Kidney glomerular epithelial cell (primary cell): ENCODE measurements at regions not wholly inside any gene's neighbourhood (a gene's known extent, or its start where the extent isn't known, plus 50 kb on each side); places are given as distances from the start of the nearest gene placed in this dataset.
A peak's percentile ranks its signal among the peaks of the same experiment; 100 is the strongest.

Source experiments
- DNase-seq: peaks from one replicate; lab custom pipeline; 2025; lab: John Stamatoyannopoulos, UW

DNA sequence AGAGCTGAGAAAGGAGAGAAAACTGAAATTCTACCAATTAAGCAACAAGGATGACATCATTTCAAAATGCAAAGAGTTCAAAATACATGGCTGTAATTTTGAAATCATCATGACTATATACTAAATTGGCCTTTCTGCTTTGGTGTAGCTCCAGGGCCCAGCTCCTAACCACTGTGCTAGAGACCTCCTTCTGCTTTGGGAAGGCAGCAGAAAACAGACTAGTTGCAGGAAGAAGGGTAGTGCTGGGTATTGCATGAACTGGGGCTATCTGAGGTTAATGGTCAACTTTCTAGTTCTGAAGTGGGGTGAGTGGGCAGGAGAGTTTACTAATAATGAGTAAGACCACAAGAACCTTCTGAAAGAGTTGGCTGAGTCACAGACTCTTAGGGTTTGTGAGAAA lies 66.2 kb downstream of the PTGER2 start:
- peak; percentile 72 for DNase-seq
